NCI-H2196 treated with DMSO at 0.1 percent for 48 hours (cell line): ENCODE measurements at regions not wholly inside any gene's neighbourhood (a gene's known extent, or its start where the extent isn't known, plus 50 kb on each side); places are given as distances from the start of the nearest gene placed in this dataset.

Experiments used
- DNase-seq: peaks from one replicate; lab custom pipeline; 2025; ENCODE audit not compliant: unreplicated experiment; lab: John Stamatoyannopoulos, UW

- DNase-seq = no peak
Observed at GRCh38 chr4:41883988-41884734, 51.1 kb upstream of the TMEM33 start.

- peak; percentile 27 for DNase-seq
Observed at GRCh38 chr4:41882625-41883347, 52.4 kb upstream of the TMEM33 start.

GRCh38 chr4:41881981-41882624 is 53.1 kb upstream of the TMEM33 start:
- DNase-seq = no peak

- DNase-seq = no peak
Observed at GRCh38 chr4:41880840-41881831, 54.1 kb upstream of the TMEM33 start.

GRCh38 chr4:41880022-41880837 is 55.0 kb upstream of the TMEM33 start:
- no peak for DNase-seq

GRCh38 chr4:41879552-41879951 is 55.7 kb upstream of the TMEM33 start:
- no peak for DNase-seq

GRCh38 chr4:41878991-41879491 is 56.2 kb upstream of the TMEM33 start:
- no peak for DNase-seq

GRCh38 chr4:41878170-41878969 is 56.9 kb upstream of the TMEM33 start:
- no peak for DNase-seq

- no peak for DNase-seq
Observed at GRCh38 chr4:41877020-41877796, 58.0 kb upstream of the TMEM33 start.

GRCh38 chr4:41874873-41875272 is 60.4 kb upstream of the TMEM33 start:
- DNase-seq = no peak

- no peak for DNase-seq
Observed at GRCh38 chr4:41874398-41874797, 60.8 kb upstream of the TMEM33 start.

- no peak for DNase-seq
Observed at GRCh38 chr4:41873380-41874295, 61.6 kb upstream of the TMEM33 start.

GRCh38 chr4:41870035-41870434 is 65.2 kb upstream of the TMEM33 start:
- no peak for DNase-seq

GRCh38 chr4:41866799-41867677 is 68.2 kb upstream of the TMEM33 start:
- DNase-seq = no peak

GRCh38 chr4:41865981-41866798 is 69.0 kb upstream of the TMEM33 start:
- no peak for DNase-seq
